Astrocyte (in vitro differentiated cells and primary cell): ENCODE measurements at regions not wholly inside any gene's neighbourhood (a gene's known extent, or its start where the extent isn't known, plus 50 kb on each side); places are given as distances from the start of the nearest gene placed in this dataset.

Experiments used
- DNase-seq: peaks from one replicate; pipeline ENCODE4 v3.0.0-alpha.2; 2010; ENCODE audit warnings: low read depth
- FAIRE-seq: peaks from 2 replicates; lab custom pipeline; 2011; peaks lifted over from hg19 to GRCh38; lab: Jason Lieb, UNC
- H2AFZ ChIP-seq: 2 replicates; pipeline ENCODE4 v1.6.0; 2012; ENCODE audit warnings: low read depth, low read length, inconsistent platforms
- H3K27ac ChIP-seq: 2 replicates; pipeline ENCODE4 v1.5.1; 2011; ENCODE audit warnings: low read depth, low read length, inconsistent platforms
- H3K27me3 ChIP-seq: 2 replicates; pipeline ENCODE4 v1.6.0; 2011; ENCODE audit warnings: low read length, inconsistent platforms; ENCODE audit not compliant: insufficient read depth
- H3K36me3 ChIP-seq: 2 replicates; pipeline ENCODE4 v1.5.1; 2011; ENCODE audit warnings: low read length, inconsistent platforms; ENCODE audit not compliant: insufficient read depth
- H3K4me1 ChIP-seq: 2 replicates; pipeline ENCODE4 v1.5.1; 2011; ENCODE audit warnings: low read length, inconsistent platforms; ENCODE audit not compliant: insufficient read depth
- H3K4me2 ChIP-seq: 2 replicates; pipeline ENCODE4 v1.6.0; 2012; ENCODE audit warnings: low read length, inconsistent platforms
- H3K4me3 ChIP-seq: 2 replicates; pipeline ENCODE4 v1.5.1; 2011; ENCODE audit warnings: low read depth, mild to moderate bottlenecking, low read length, inconsistent platforms; ENCODE audit not compliant: insufficient read depth
- H3K79me2 ChIP-seq: 2 replicates; pipeline ENCODE4 v1.6.0; 2012; ENCODE audit warnings: mild to moderate bottlenecking, low read length, inconsistent platforms; ENCODE audit not compliant: insufficient read depth
- H3K9ac ChIP-seq: 2 replicates; pipeline ENCODE4 v1.6.0; 2012; ENCODE audit warnings: mild to moderate bottlenecking, low read length, inconsistent platforms
- H3K9me3 ChIP-seq: 2 replicates; pipeline ENCODE4 v1.5.1; 2012; ENCODE audit warnings: low read depth, mild to moderate bottlenecking, low read length, inconsistent platforms; ENCODE audit not compliant: insufficient read depth
- H4K20me1 ChIP-seq: 2 replicates; pipeline ENCODE4 v1.6.0; 2012; ENCODE audit warnings: low read length, inconsistent platforms; ENCODE audit not compliant: insufficient read depth
- H3K27ac Mint-ChIP-seq: one replicate; pipeline ENCODE4 v1.8.0; 2021; ENCODE audit warnings: mild to moderate bottlenecking, mixed read lengths; ENCODE audit not compliant: unreplicated experiment
- H3K27me3 Mint-ChIP-seq: one replicate; pipeline ENCODE4 v1.8.0; 2021; ENCODE audit warnings: low read depth, mixed read lengths; ENCODE audit not compliant: unreplicated experiment
- H3K36me3 Mint-ChIP-seq: one replicate; pipeline ENCODE4 v1.8.0; 2021; ENCODE audit warnings: low read depth, mixed read lengths; ENCODE audit not compliant: unreplicated experiment
- H3K4me1 Mint-ChIP-seq: one replicate; pipeline ENCODE4 v1.8.0; 2021; ENCODE audit warnings: low read depth, mixed read lengths; ENCODE audit not compliant: unreplicated experiment
- H3K4me3 Mint-ChIP-seq: one replicate; pipeline ENCODE4 v1.8.0; 2021; ENCODE audit warnings: mild to moderate bottlenecking, moderate library complexity, mixed read lengths; ENCODE audit not compliant: unreplicated experiment
- H3K9me3 Mint-ChIP-seq: one replicate; pipeline ENCODE4 v1.8.0; 2021; ENCODE audit warnings: mild to moderate bottlenecking, mixed read lengths; ENCODE audit not compliant: unreplicated experiment
- CTCF ChIP-seq: IDR thresholded peaks from 2 replicates; pipeline ENCODE4 v1.5.1; 2011; ENCODE audit warnings: low read depth, mild to moderate bottlenecking, inconsistent platforms, low read length, moderate library complexity; ENCODE audit not compliant: insufficient read depth
- EZH2 ChIP-seq: IDR thresholded peaks from 2 replicates; pipeline ENCODE4 v1.6.1; 2012; ENCODE audit warnings: mild to moderate bottlenecking, low read length, inconsistent platforms; ENCODE audit not compliant: insufficient read depth

DNA sequence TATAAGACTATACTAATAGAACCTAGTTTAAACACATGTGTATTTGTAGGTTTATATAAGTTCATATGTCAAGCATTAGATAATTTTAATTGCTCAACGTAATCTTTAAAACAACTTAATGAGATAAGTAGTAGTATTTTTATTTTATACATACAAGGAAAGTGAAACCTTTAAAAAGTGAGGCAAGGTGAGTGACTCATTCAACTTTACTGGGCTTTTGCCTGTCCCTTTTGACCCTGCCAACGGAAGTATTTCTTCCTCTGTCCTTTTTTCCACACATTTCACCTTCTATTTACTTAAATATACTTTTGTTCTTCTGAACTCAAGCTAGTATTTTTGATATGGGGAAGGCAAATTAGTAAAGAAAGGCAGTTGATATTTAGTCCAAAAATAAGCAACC is 78.5 kb downstream of the KBTBD8 start:
- Histone ChIP-seq H3K9ac (no peak overlapping the region), H3K36me3 (no peaks in the 10 kb centered on the region)

GRCh38 chr3:67077656-67078055 is 79.5 kb downstream of the KBTBD8 start:
- Histone ChIP-seq H3K36me3 (no peaks in the 10 kb centered on the region), H3K27ac (no peak overlapping the region), H2AFZ (no peak overlapping the region), H4K20me1 (no peaks in the 10 kb centered on the region), H3K4me3 (no peak overlapping the region), H3K4me2 (no peak overlapping the region), H3K9ac (no peak overlapping the region), H3K4me1 (no peaks in the 10 kb centered on the region), H3K9me3 (peaks cover 4% of the 10 kb centered on the region), H3K79me2 (no peaks in the 10 kb centered on the region), H3K27me3 (no peaks in the 10 kb centered on the region)
- peaks cover 6% of the 10 kb centered on the region for H3K36me3 Mint-ChIP-seq
- FAIRE-seq (no peak), DNase-seq (peak; percentile 30)
- H3K4me1 Mint-ChIP-seq = peaks cover 8% of the 10 kb centered on the region
- TF ChIP-seq EZH2 = no peak
- no peak for TF ChIP-seq CTCF
- H3K27ac Mint-ChIP-seq = peak overlapping the region; percentile 26
- no peak overlapping the region for H3K4me3 Mint-ChIP-seq
- no peaks in the 10 kb centered on the region for H3K27me3 Mint-ChIP-seq
- H3K9me3 Mint-ChIP-seq = no peaks in the 10 kb centered on the region

More for the DNA sequence above, 78.5 kb downstream of the KBTBD8 start:
- Histone ChIP-seq H3K4me1 (no peaks in the 10 kb centered on the region), H3K79me2 (no peaks in the 10 kb centered on the region), H3K4me2 (no peak overlapping the region), H3K27ac (no peak overlapping the region), H4K20me1 (no peaks in the 10 kb centered on the region), H3K9me3 (no peaks in the 10 kb centered on the region), H3K27me3 (no peaks in the 10 kb centered on the region), H3K4me3 (no peak overlapping the region), H2AFZ (no peak overlapping the region)
- Mint-ChIP-seq H3K27ac (no peak overlapping the region), H3K27me3 (no peaks in the 10 kb centered on the region), H3K9me3 (no peaks in the 10 kb centered on the region), H3K4me1 (peaks cover 8% of the 10 kb centered on the region), H3K4me3 (no peak overlapping the region), H3K36me3 (peaks cover 2% of the 10 kb centered on the region)
- TF ChIP-seq CTCF (no peak), EZH2 (no peak)
- FAIRE-seq = no peak
- DNase-seq = no peak

DNA sequence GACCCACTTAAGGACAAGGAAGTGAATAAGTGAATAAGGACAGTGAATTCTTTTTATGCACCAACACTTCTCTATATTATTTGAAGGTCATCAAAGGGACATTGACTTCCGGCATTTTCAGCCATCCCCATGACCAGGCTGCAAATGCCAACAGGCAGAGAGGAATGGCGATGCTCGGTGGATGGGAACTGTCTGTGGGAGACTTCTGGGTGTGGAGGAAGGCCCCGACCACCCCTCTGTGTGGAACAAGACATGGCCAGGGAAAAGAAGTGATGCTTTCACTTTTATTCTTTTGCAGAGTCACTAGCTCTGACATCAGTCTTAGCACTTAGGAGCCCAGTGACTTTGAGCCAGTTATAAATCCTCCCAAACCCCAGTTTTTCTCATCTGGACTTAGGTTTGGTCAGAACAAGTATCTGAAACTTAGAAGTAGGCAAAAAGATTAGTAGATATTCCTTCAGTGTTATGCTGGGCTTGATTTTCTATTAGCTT is 84.5 kb downstream of the KBTBD8 start:
- H3K27ac ChIP-seq = no peak overlapping the region
- no peaks in the 10 kb centered on the region for H3K27me3 ChIP-seq
- Mint-ChIP-seq H3K27me3 (no peaks in the 10 kb centered on the region), H3K9me3 (peaks cover 13% of the 10 kb centered on the region), H3K4me3 (no peak overlapping the region), H3K27ac (no peak overlapping the region), H3K4me1 (no peaks in the 10 kb centered on the region), H3K36me3 (peaks cover 8% of the 10 kb centered on the region)
- H2AFZ ChIP-seq = no peak overlapping the region
- FAIRE-seq (no peak), DNase-seq (no peak)
- peaks cover 6% of the 10 kb centered on the region for H3K9me3 ChIP-seq
- no peaks in the 10 kb centered on the region for H4K20me1 ChIP-seq
- no peak overlapping the region for H3K4me3 ChIP-seq
- no peak overlapping the region for H3K4me2 ChIP-seq
- H3K79me2 ChIP-seq = no peaks in the 10 kb centered on the region
- TF ChIP-seq CTCF (no peak), EZH2 (no peak)
- no peaks in the 10 kb centered on the region for H3K36me3 ChIP-seq
- no peak overlapping the region for H3K9ac ChIP-seq
- H3K4me1 ChIP-seq = no peaks in the 10 kb centered on the region
